Medulla oblongata (tissue), 1 donor: ENCODE measurements at regions not wholly inside any gene's neighbourhood (a gene's known extent, or its start where the extent isn't known, plus 50 kb on each side); places are given as distances from the start of the nearest gene placed in this dataset.

ENCODE experiments used
- DNase-seq: peaks from one replicate; pipeline ENCODE4 v3.0.0-alpha.2; 2015; ENCODE audit errors: extremely low spot score

GRCh38 chr3:74564560-74564959 is 49.9 kb downstream of the CNTN3 start:
- DNase-seq = no peak

- no peak for DNase-seq
Measured at GRCh38 chr3:74562558-74563269, 51.7 kb downstream of the CNTN3 start.

- DNase-seq = no peak
Measured at GRCh38 chr3:74561881-74562280, 52.6 kb downstream of the CNTN3 start.

- no peak for DNase-seq
Measured at GRCh38 chr3:74559261-74559660, 55.2 kb downstream of the CNTN3 start.

GRCh38 chr3:74550686-74551085 is 63.8 kb downstream of the CNTN3 start:
- no peak for DNase-seq

- no peak for DNase-seq
Measured at GRCh38 chr3:74546426-74546825, 68.0 kb downstream of the CNTN3 start.

GRCh38 chr3:74542441-74542840 is 72.0 kb downstream of the CNTN3 start:
- no peak for DNase-seq

- no peak for DNase-seq
Measured at GRCh38 chr3:74539876-74540275, 74.6 kb downstream of the CNTN3 start.

GRCh38 chr3:74538669-74539068 is 75.8 kb downstream of the CNTN3 start:
- no peak for DNase-seq

GRCh38 chr3:74537857-74538256 is 76.6 kb downstream of the CNTN3 start:
- DNase-seq = no peak

- DNase-seq = no peak
Measured at GRCh38 chr3:74537164-74537563, 77.3 kb downstream of the CNTN3 start.

- DNase-seq = no peak
Measured at GRCh38 chr3:74535281-74535680, 79.2 kb downstream of the CNTN3 start.

GRCh38 chr3:74534611-74535010 is 79.8 kb downstream of the CNTN3 start:
- DNase-seq = no peak

GRCh38 chr3:74532446-74532845 is 82.0 kb downstream of the CNTN3 start:
- DNase-seq = no peak

- DNase-seq = no peak
Measured at GRCh38 chr3:74531491-74531890, 83.0 kb downstream of the CNTN3 start.

GRCh38 chr3:74529145-74529544 is 85.3 kb downstream of the CNTN3 start:
- no peak for DNase-seq

- DNase-seq = no peak
Measured at GRCh38 chr3:74527566-74527965, 86.9 kb downstream of the CNTN3 start.

GRCh38 chr3:74523811-74524210 is 90.6 kb downstream of the CNTN3 start:
- DNase-seq = no peak

- DNase-seq = no peak
Measured at GRCh38 chr3:74520895-74521294, 93.6 kb downstream of the CNTN3 start.

- no peak for DNase-seq
Measured at GRCh38 chr3:74518610-74519009, 95.8 kb downstream of the CNTN3 start.

- no peak for DNase-seq
Measured at GRCh38 chr3:74516019-74516418, 98.4 kb downstream of the CNTN3 start.

- DNase-seq = no peak
Measured at GRCh38 chr3:74515451-74515850, 99.0 kb downstream of the CNTN3 start.

GRCh38 chr3:74511078-74511477 is 103.4 kb downstream of the CNTN3 start:
- DNase-seq = no peak

GRCh38 chr3:74510261-74510818 is 104.1 kb downstream of the CNTN3 start:
- no peak for DNase-seq
